Astrocyte (in vitro differentiated cells and primary cell): ENCODE measurements at regions not wholly inside any gene's neighbourhood (a gene's known extent, or its start where the extent isn't known, plus 50 kb on each side); places are given as distances from the start of the nearest gene placed in this dataset.

Experiments used
- DNase-seq: peaks from one replicate; pipeline ENCODE4 v3.0.0-alpha.2; 2010; ENCODE audit warnings: low read depth
- FAIRE-seq: peaks from 2 replicates; lab custom pipeline; 2011; peaks lifted over from hg19 to GRCh38; lab: Jason Lieb, UNC
- H2AFZ ChIP-seq: 2 replicates; pipeline ENCODE4 v1.6.0; 2012; ENCODE audit warnings: low read depth, low read length, inconsistent platforms
- H3K27ac ChIP-seq: 2 replicates; pipeline ENCODE4 v1.5.1; 2011; ENCODE audit warnings: low read depth, low read length, inconsistent platforms
- H3K27me3 ChIP-seq: 2 replicates; pipeline ENCODE4 v1.6.0; 2011; ENCODE audit warnings: low read length, inconsistent platforms; ENCODE audit not compliant: insufficient read depth
- H3K36me3 ChIP-seq: 2 replicates; pipeline ENCODE4 v1.5.1; 2011; ENCODE audit warnings: low read length, inconsistent platforms; ENCODE audit not compliant: insufficient read depth
- H3K4me1 ChIP-seq: 2 replicates; pipeline ENCODE4 v1.5.1; 2011; ENCODE audit warnings: low read length, inconsistent platforms; ENCODE audit not compliant: insufficient read depth
- H3K4me2 ChIP-seq: 2 replicates; pipeline ENCODE4 v1.6.0; 2012; ENCODE audit warnings: low read length, inconsistent platforms
- H3K4me3 ChIP-seq: 2 replicates; pipeline ENCODE4 v1.5.1; 2011; ENCODE audit warnings: low read depth, mild to moderate bottlenecking, low read length, inconsistent platforms; ENCODE audit not compliant: insufficient read depth
- H3K79me2 ChIP-seq: 2 replicates; pipeline ENCODE4 v1.6.0; 2012; ENCODE audit warnings: mild to moderate bottlenecking, low read length, inconsistent platforms; ENCODE audit not compliant: insufficient read depth
- H3K9ac ChIP-seq: 2 replicates; pipeline ENCODE4 v1.6.0; 2012; ENCODE audit warnings: mild to moderate bottlenecking, low read length, inconsistent platforms
- H3K9me3 ChIP-seq: 2 replicates; pipeline ENCODE4 v1.5.1; 2012; ENCODE audit warnings: low read depth, mild to moderate bottlenecking, low read length, inconsistent platforms; ENCODE audit not compliant: insufficient read depth
- H4K20me1 ChIP-seq: 2 replicates; pipeline ENCODE4 v1.6.0; 2012; ENCODE audit warnings: low read length, inconsistent platforms; ENCODE audit not compliant: insufficient read depth
- H3K27ac Mint-ChIP-seq: one replicate; pipeline ENCODE4 v1.8.0; 2021; ENCODE audit warnings: mild to moderate bottlenecking, mixed read lengths; ENCODE audit not compliant: unreplicated experiment
- H3K27me3 Mint-ChIP-seq: one replicate; pipeline ENCODE4 v1.8.0; 2021; ENCODE audit warnings: low read depth, mixed read lengths; ENCODE audit not compliant: unreplicated experiment
- H3K36me3 Mint-ChIP-seq: one replicate; pipeline ENCODE4 v1.8.0; 2021; ENCODE audit warnings: low read depth, mixed read lengths; ENCODE audit not compliant: unreplicated experiment
- H3K4me1 Mint-ChIP-seq: one replicate; pipeline ENCODE4 v1.8.0; 2021; ENCODE audit warnings: low read depth, mixed read lengths; ENCODE audit not compliant: unreplicated experiment
- H3K4me3 Mint-ChIP-seq: one replicate; pipeline ENCODE4 v1.8.0; 2021; ENCODE audit warnings: mild to moderate bottlenecking, moderate library complexity, mixed read lengths; ENCODE audit not compliant: unreplicated experiment
- H3K9me3 Mint-ChIP-seq: one replicate; pipeline ENCODE4 v1.8.0; 2021; ENCODE audit warnings: mild to moderate bottlenecking, mixed read lengths; ENCODE audit not compliant: unreplicated experiment
- CTCF ChIP-seq: IDR thresholded peaks from 2 replicates; pipeline ENCODE4 v1.5.1; 2011; ENCODE audit warnings: low read depth, mild to moderate bottlenecking, inconsistent platforms, low read length, moderate library complexity; ENCODE audit not compliant: insufficient read depth
- EZH2 ChIP-seq: IDR thresholded peaks from 2 replicates; pipeline ENCODE4 v1.6.1; 2012; ENCODE audit warnings: mild to moderate bottlenecking, low read length, inconsistent platforms; ENCODE audit not compliant: insufficient read depth

- Mint-ChIP-seq H3K27ac (no peak overlapping the region), H3K36me3 (no peaks in the 10 kb centered on the region), H3K27me3 (peaks cover 10% of the 10 kb centered on the region), H3K4me3 (no peak overlapping the region), H3K4me1 (peaks cover 37% of the 10 kb centered on the region), H3K9me3 (peaks cover 2% of the 10 kb centered on the region)
- no peak for DNase-seq
- no peak for FAIRE-seq
- TF ChIP-seq EZH2 (no peak), CTCF (no peak)
- Histone ChIP-seq H3K9ac (no peak overlapping the region), H3K27me3 (peaks cover 2% of the 10 kb centered on the region), H3K4me2 (no peak overlapping the region), H3K4me3 (no peak overlapping the region), H3K9me3 (no peaks in the 10 kb centered on the region), H3K27ac (no peak overlapping the region), H3K36me3 (no peaks in the 10 kb centered on the region), H2AFZ (no peak overlapping the region), H3K4me1 (peaks cover 10% of the 10 kb centered on the region), H3K79me2 (no peaks in the 10 kb centered on the region), H4K20me1 (no peaks in the 10 kb centered on the region)
Measured at GRCh38 chr5:61808091-61808490, 476.0 kb downstream of the ZSWIM6 start.

GRCh38 chr5:61808909-61809308 lies 476.9 kb downstream of the ZSWIM6 start:
- no peaks in the 10 kb centered on the region for H3K9me3 ChIP-seq
- no peak overlapping the region for H2AFZ ChIP-seq
- H3K9me3 Mint-ChIP-seq, result peaks cover 2% of the 10 kb centered on the region
- H3K9ac ChIP-seq, result no peak overlapping the region
- no peak for FAIRE-seq
- no peak overlapping the region for H3K4me3 ChIP-seq
- DNase-seq, result no peak
- no peak overlapping the region for H3K4me2 ChIP-seq
- no peak overlapping the region for H3K27ac Mint-ChIP-seq
- peaks cover 37% of the 10 kb centered on the region for H3K4me1 Mint-ChIP-seq
- peaks cover 2% of the 10 kb centered on the region for H3K27me3 ChIP-seq
- H3K36me3 Mint-ChIP-seq, result no peaks in the 10 kb centered on the region
- H3K4me3 Mint-ChIP-seq, result no peak overlapping the region
- no peak overlapping the region for H3K27ac ChIP-seq
- no peaks in the 10 kb centered on the region for H4K20me1 ChIP-seq
- H3K79me2 ChIP-seq, result no peaks in the 10 kb centered on the region
- TF ChIP-seq EZH2, result no peak
- no peak for TF ChIP-seq CTCF
- H3K4me1 ChIP-seq, result peaks cover 10% of the 10 kb centered on the region
- H3K36me3 ChIP-seq, result no peaks in the 10 kb centered on the region
- H3K27me3 Mint-ChIP-seq, result peaks cover 10% of the 10 kb centered on the region

- H3K9me3 ChIP-seq, result no peaks in the 10 kb centered on the region
- no peak overlapping the region for H3K27ac ChIP-seq
- no peak for DNase-seq
- no peak overlapping the region for H3K4me2 ChIP-seq
- no peak overlapping the region for H3K9ac ChIP-seq
- no peak for FAIRE-seq
- Mint-ChIP-seq H3K36me3 (no peaks in the 10 kb centered on the region), H3K27me3 (peaks cover 10% of the 10 kb centered on the region), H3K4me3 (no peak overlapping the region), H3K9me3 (peaks cover 2% of the 10 kb centered on the region), H3K27ac (no peak overlapping the region), H3K4me1 (peaks cover 35% of the 10 kb centered on the region)
- H3K27me3 ChIP-seq, result peaks cover 2% of the 10 kb centered on the region
- no peaks in the 10 kb centered on the region for H4K20me1 ChIP-seq
- no peak overlapping the region for H3K4me3 ChIP-seq
- TF ChIP-seq CTCF (no peak), EZH2 (no peak)
- no peak overlapping the region for H2AFZ ChIP-seq
- H3K4me1 ChIP-seq, result peaks cover 10% of the 10 kb centered on the region
- H3K36me3 ChIP-seq, result no peaks in the 10 kb centered on the region
- no peaks in the 10 kb centered on the region for H3K79me2 ChIP-seq
Measured at GRCh38 chr5:61809651-61810050, 477.6 kb downstream of the ZSWIM6 start.
